GM23338 (cell line): ENCODE measurements at regions not wholly inside any gene's neighbourhood (a gene's known extent, or its start where the extent isn't known, plus 50 kb on each side); places are given as distances from the start of the nearest gene placed in this dataset.
A peak's percentile ranks its signal among the peaks of the same experiment; 100 is the strongest.

Experiments
- ATAC-seq: fragments of 200-7000 bp; cut with Tn5 transposase; 3 replicates; pipeline ENCODE4 v1.9.1; 2020
- DNase-seq: peaks from one replicate; pipeline ENCODE4 v3.0.0-alpha.2; 2015; ENCODE audit warnings: low spot score
- H2AFZ ChIP-seq: fragments of 200-600 bp; sonication (generic); 2 replicates; pipeline ENCODE4 v1.8.0; 2016; ENCODE audit warnings: antibody characterized with exemption, mild to moderate bottlenecking, moderate library complexity
- H3F3A ChIP-seq: fragments of 200-600 bp; sonication (generic); replicated peaks from 2 replicates; pipeline ENCODE4 v1.8.0; 2017; ENCODE audit warnings: antibody characterized with exemption, mixed run types, low read depth
- H3K27ac ChIP-seq: fragments of 200-600 bp; sonication (generic); 2 replicates; pipeline ENCODE4 v1.6.1; 2016; ENCODE audit warnings: low read depth
- H3K27me3 ChIP-seq: fragments of 200-600 bp; sonication (generic); 2 replicates; pipeline ENCODE4 v1.8.0; 2016; ENCODE audit warnings: mild to moderate bottlenecking, mixed run types, moderate library complexity; ENCODE audit not compliant: insufficient read depth
- H3K36me3 ChIP-seq: fragments of 200-600 bp; sonication (generic); 2 replicates; pipeline ENCODE4 v1.8.0; 2016; ENCODE audit warnings: mild to moderate bottlenecking; ENCODE audit not compliant: insufficient read depth
- H3K4me1 ChIP-seq: fragments of 200-600 bp; sonication (generic); 2 replicates; pipeline ENCODE4 v1.8.0; 2016; ENCODE audit warnings: mild to moderate bottlenecking, moderate library complexity; ENCODE audit not compliant: insufficient read depth
- H3K4me2 ChIP-seq: fragments of 200-600 bp; sonication (generic); 2 replicates; pipeline ENCODE4 v1.7.1; 2017; ENCODE audit warnings: mixed run types
- H3K4me3 ChIP-seq: fragments of 200-600 bp; sonication (generic); 2 replicates; pipeline ENCODE4 v1.6.1; 2016; ENCODE audit warnings: mixed run types
- H3K79me2 ChIP-seq: fragments of 200-600 bp; sonication (generic); replicated peaks from 2 replicates; pipeline ENCODE4 v1.8.0; 2017; ENCODE audit warnings: mild to moderate bottlenecking; ENCODE audit not compliant: insufficient read depth
- H3K9me2 ChIP-seq: fragments of 200-600 bp; sonication (generic); 2 replicates; pipeline ENCODE4 v1.8.0; 2017; ENCODE audit not compliant: insufficient read depth
- H4K20me1 ChIP-seq: fragments of 200-600 bp; sonication (generic); replicated peaks from 2 replicates; pipeline ENCODE4 v1.8.0; 2017; ENCODE audit warnings: mild to moderate bottlenecking; ENCODE audit not compliant: insufficient read depth
- H3K27ac Mint-ChIP-seq: 2 replicates; pipeline ENCODE4 v1.8.0; 2020; ENCODE audit warnings: inconsistent platforms, mild to moderate bottlenecking, moderate library complexity, mixed read lengths
- H3K27me3 Mint-ChIP-seq: 3 replicates; pipeline ENCODE4 v1.8.0; 2022; ENCODE audit warnings: low read depth, mild to moderate bottlenecking, moderate library complexity, mixed read lengths, inconsistent platforms; ENCODE audit not compliant: insufficient read depth, poor library complexity
- H3K36me3 Mint-ChIP-seq: 3 replicates; pipeline ENCODE4 v1.8.0; 2021; ENCODE audit warnings: low read depth, mild to moderate bottlenecking, inconsistent platforms, moderate library complexity, mixed read lengths
- H3K4me1 Mint-ChIP-seq: 3 replicates; pipeline ENCODE4 v1.8.0; 2020; ENCODE audit warnings: mild to moderate bottlenecking, inconsistent platforms, mixed read lengths
- H3K4me3 Mint-ChIP-seq: 3 replicates; pipeline ENCODE4 v1.8.0; 2021; ENCODE audit warnings: moderate library complexity, mild to moderate bottlenecking, inconsistent platforms, mixed read lengths
- H3K9me3 Mint-ChIP-seq: 3 replicates; pipeline ENCODE4 v1.8.0; 2020; ENCODE audit warnings: moderate library complexity, mild to moderate bottlenecking, inconsistent platforms, mixed read lengths
- CREB1 ChIP-seq: fragments of 250-450 bp; sonication (Bioruptor Pico); IDR thresholded peaks from 2 replicates; pipeline ENCODE4 v1.5.0; 2020; ENCODE audit warnings: low read depth, mild to moderate bottlenecking, moderate library complexity
- EZH2phosphoT487 ChIP-seq: fragments of 200-600 bp; sonication (generic); IDR thresholded peaks from one replicate; pipeline ENCODE4 v1.8.1; 2018; ENCODE audit warnings: antibody characterized with exemption; ENCODE audit not compliant: unreplicated experiment
- POLR2AphosphoS5 ChIP-seq: IDR thresholded peaks from 2 replicates; pipeline ENCODE4 v1.6.1; 2016; ENCODE audit warnings: antibody characterized with exemption, low read depth
- STAT1 ChIP-seq: IDR thresholded peaks from one replicate; pipeline ENCODE4 v1.6.1; 2016; ENCODE audit warnings: antibody characterized with exemption; ENCODE audit not compliant: unreplicated experiment
- ZNF114 ChIP-seq: fragments of 250-450 bp; sonication (Bioruptor Pico); IDR thresholded peaks from 2 replicates; pipeline ENCODE4 v1.5.0; 2020; ENCODE audit warnings: mild to moderate bottlenecking, moderate library complexity
- TF ChIP-seq, protein P1 (sequence below): fragments of 250-450 bp; sonication (Bioruptor Pico); IDR thresholded peaks from 2 replicates; pipeline ENCODE4 v1.5.0; 2020; ENCODE audit warnings: mild to moderate bottlenecking, moderate library complexity
- TF ChIP-seq, protein P2 (sequence below), 2 experiments: fragments of 200-600 bp in 1 of 2; sonication (generic) in 1 of 2; conservative IDR thresholded peaks; 2 replicates each; pipeline versions ENCODE4 v1.5.1 to v1.6.1; 2016 to 2017; ENCODE audit warnings: antibody characterized with exemption in 2 of 2, low read depth in 2 of 2, mild to moderate bottlenecking in 2 of 2, moderate library complexity in 1 of 2

DNA sequence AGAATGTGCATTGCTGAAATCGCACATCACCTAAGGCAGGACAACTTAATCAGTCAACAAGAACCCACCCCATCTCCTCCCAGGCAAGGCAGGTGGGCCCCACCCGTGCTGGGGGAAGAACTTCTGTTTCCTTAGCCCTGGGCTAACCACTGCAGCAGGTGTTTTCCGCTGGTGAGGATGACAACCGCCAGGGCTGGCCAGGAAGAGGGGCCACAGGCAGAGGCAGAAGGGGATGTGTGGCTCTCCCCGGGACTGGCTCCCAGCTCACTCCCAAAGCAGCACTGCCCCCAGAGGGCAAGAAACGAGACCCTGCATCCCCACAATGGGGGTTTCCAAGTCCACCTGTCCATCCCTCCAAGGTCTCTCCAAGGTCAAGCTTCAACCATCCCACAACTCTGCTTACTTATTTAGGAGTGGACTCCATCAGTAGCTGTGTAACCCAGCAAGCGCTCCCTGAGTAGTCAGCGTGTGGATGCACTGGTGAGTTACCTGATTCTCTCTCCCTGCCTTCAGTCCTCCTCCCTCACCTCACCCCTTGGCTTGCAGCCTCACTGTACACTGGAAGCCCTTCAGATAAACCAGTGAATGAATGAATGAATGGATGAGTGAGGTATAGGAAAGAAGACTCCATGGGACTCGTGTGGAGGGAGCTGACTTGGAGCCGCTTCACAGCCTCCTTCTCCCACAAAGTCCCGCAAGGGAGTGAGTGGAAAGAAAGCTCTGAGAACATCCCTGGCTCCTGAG is 168.2 kb upstream of the CST7 start:
- H3K4me2 ChIP-seq = no peak overlapping the region
- no peaks in the 10 kb centered on the region for H3K27me3 ChIP-seq
- Mint-ChIP-seq H3K4me3 (no peak overlapping the region), H3K4me1 (no peaks in the 10 kb centered on the region), H3K9me3 (peaks cover 3% of the 10 kb centered on the region; the same call in 2 of the 3 replicates), H3K27ac (no peak overlapping the region), H3K27me3 (peaks cover 4% of the 10 kb centered on the region), H3K36me3 (no peaks in the 10 kb centered on the region)
- H4K20me1 ChIP-seq = no peaks in the 10 kb centered on the region
- TF ChIP-seq EZH2phosphoT487 = no peak
- TF ChIP-seq STAT1 = no peak
- no peak for TF ChIP-seq POLR2AphosphoS5
- no peak for TF ChIP-seq ZNF114 (CRISPR knock-in tag)
- TF ChIP-seq, protein P1, sequence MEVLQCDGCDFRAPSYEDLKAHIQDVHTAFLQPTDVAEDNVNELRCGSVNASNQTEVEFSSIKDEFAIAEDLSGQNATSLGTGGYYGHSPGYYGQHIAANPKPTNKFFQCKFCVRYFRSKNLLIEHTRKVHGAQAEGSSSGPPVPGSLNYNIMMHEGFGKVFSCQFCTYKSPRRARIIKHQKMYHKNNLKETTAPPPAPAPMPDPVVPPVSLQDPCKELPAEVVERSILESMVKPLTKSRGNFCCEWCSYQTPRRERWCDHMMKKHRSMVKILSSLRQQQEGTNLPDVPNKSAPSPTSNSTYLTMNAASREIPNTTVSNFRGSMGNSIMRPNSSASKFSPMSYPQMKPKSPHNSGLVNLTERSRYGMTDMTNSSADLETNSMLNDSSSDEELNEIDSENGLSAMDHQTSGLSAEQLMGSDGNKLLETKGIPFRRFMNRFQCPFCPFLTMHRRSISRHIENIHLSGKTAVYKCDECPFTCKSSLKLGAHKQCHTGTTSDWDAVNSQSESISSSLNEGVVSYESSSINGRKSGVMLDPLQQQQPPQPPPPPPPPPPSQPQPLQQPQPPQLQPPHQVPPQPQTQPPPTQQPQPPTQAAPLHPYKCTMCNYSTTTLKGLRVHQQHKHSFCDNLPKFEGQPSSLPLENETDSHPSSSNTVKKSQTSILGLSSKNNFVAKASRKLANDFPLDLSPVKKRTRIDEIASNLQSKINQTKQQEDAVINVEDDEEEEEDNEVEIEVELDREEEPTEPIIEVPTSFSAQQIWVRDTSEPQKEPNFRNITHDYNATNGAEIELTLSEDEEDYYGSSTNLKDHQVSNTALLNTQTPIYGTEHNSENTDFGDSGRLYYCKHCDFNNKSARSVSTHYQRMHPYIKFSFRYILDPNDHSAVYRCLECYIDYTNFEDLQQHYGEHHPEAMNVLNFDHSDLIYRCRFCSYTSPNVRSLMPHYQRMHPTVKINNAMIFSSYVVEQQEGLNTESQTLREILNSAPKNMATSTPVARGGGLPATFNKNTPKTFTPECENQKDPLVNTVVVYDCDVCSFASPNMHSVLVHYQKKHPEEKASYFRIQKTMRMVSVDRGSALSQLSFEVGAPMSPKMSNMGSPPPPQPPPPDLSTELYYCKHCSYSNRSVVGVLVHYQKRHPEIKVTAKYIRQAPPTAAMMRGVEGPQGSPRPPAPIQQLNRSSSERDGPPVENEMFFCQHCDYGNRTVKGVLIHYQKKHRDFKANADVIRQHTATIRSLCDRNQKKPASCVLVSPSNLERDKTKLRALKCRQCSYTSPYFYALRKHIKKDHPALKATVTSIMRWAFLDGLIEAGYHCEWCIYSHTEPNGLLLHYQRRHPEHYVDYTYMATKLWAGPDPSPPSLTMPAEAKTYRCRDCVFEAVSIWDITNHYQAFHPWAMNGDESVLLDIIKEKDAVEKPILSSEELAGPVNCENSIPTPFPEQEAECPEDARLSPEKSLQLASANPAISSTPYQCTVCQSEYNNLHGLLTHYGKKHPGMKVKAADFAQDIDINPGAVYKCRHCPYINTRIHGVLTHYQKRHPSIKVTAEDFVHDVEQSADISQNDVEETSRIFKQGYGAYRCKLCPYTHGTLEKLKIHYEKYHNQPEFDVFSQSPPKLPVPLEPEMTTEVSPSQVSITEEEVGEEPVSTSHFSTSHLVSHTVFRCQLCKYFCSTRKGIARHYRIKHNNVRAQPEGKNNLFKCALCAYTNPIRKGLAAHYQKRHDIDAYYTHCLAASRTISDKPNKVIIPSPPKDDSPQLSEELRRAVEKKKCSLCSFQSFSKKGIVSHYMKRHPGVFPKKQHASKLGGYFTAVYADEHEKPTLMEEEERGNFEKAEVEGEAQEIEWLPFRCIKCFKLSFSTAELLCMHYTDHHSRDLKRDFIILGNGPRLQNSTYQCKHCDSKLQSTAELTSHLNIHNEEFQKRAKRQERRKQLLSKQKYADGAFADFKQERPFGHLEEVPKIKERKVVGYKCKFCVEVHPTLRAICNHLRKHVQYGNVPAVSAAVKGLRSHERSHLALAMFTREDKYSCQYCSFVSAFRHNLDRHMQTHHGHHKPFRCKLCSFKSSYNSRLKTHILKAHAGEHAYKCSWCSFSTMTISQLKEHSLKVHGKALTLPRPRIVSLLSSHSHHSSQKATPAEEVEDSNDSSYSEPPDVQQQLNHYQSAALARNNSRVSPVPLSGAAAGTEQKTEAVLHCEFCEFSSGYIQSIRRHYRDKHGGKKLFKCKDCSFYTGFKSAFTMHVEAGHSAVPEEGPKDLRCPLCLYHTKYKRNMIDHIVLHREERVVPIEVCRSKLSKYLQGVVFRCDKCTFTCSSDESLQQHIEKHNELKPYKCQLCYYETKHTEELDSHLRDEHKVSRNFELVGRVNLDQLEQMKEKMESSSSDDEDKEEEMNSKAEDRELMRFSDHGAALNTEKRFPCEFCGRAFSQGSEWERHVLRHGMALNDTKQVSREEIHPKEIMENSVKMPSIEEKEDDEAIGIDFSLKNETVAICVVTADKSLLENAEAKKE (CRISPR knock-in tag) = no peak
- TF ChIP-seq, protein P2, sequence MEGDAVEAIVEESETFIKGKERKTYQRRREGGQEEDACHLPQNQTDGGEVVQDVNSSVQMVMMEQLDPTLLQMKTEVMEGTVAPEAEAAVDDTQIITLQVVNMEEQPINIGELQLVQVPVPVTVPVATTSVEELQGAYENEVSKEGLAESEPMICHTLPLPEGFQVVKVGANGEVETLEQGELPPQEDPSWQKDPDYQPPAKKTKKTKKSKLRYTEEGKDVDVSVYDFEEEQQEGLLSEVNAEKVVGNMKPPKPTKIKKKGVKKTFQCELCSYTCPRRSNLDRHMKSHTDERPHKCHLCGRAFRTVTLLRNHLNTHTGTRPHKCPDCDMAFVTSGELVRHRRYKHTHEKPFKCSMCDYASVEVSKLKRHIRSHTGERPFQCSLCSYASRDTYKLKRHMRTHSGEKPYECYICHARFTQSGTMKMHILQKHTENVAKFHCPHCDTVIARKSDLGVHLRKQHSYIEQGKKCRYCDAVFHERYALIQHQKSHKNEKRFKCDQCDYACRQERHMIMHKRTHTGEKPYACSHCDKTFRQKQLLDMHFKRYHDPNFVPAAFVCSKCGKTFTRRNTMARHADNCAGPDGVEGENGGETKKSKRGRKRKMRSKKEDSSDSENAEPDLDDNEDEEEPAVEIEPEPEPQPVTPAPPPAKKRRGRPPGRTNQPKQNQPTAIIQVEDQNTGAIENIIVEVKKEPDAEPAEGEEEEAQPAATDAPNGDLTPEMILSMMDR (conservative IDR thresholded peaks at IDR 0.05; ENCODE audit: low read depth in 2 of 2) = peak in 1 of 2 experiments; percentile 45; a peak in 2 of 4 replicates
- no peak for TF ChIP-seq CREB1
- ATAC-seq = peak; percentile 23
- H3K4me1 ChIP-seq = no peaks in the 10 kb centered on the region
- no peaks in the 10 kb centered on the region for H3K79me2 ChIP-seq
- H3K27ac ChIP-seq = no peak overlapping the region
- H3F3A ChIP-seq = no peaks in the 10 kb centered on the region
- DNase-seq = peak; percentile 4
- no peak overlapping the region for H3K4me3 ChIP-seq
- H3K36me3 ChIP-seq = no peaks in the 10 kb centered on the region
- H2AFZ ChIP-seq = no peak overlapping the region
- no peaks in the 10 kb centered on the region for H3K9me2 ChIP-seq
